DOHH2 (cell line): ENCODE measurements at regions not wholly inside any gene's neighbourhood (a gene's known extent, or its start where the extent isn't known, plus 50 kb on each side); places are given as distances from the start of the nearest gene placed in this dataset.
A peak's percentile ranks its signal among the peaks of the same experiment; 100 is the strongest.

Source experiments
- H3F3A ChIP-seq: fragments of 200-600 bp; sonication (generic), shearing (Covaris generic); 2 replicates; pipeline ENCODE4 v1.6.0; 2016; ENCODE audit warnings: antibody characterized with exemption, mild to moderate bottlenecking; ENCODE audit not compliant: control insufficient read depth, insufficient read depth
- H3K27ac ChIP-seq: fragments of 200-600 bp; sonication (generic); 2 replicates; pipeline ENCODE4 v1.5.1; 2014; ENCODE audit warnings: low read depth, mild to moderate bottlenecking, low read length, moderate library complexity
- H3K27me3 ChIP-seq: fragments of 200-600 bp; sonication (generic); 2 replicates; pipeline ENCODE4 v1.6.1; 2014; ENCODE audit warnings: mild to moderate bottlenecking, low read length, mixed read lengths; ENCODE audit not compliant: control insufficient read depth
- H3K36me3 ChIP-seq: fragments of 200-600 bp; sonication (generic); 2 replicates; pipeline ENCODE4 v1.6.1; 2014; ENCODE audit warnings: mild to moderate bottlenecking, low read length, moderate library complexity, mixed read lengths; ENCODE audit not compliant: control insufficient read depth
- H3K4me1 ChIP-seq: fragments of 200-600 bp; sonication (generic); 2 replicates; pipeline ENCODE4 v1.6.1; 2014; ENCODE audit warnings: mild to moderate bottlenecking, low read length, mixed read lengths; ENCODE audit not compliant: control insufficient read depth
- H3K4me2 ChIP-seq: fragments of 200-600 bp; sonication (generic); 2 replicates; pipeline ENCODE4 v1.6.0; 2014; ENCODE audit warnings: mild to moderate bottlenecking, low read length, moderate library complexity
- H3K4me3 ChIP-seq: fragments of 200-600 bp; sonication (generic); 2 replicates; pipeline ENCODE4 v1.5.1; 2014; ENCODE audit warnings: mild to moderate bottlenecking, low read length, mixed read lengths
- H3K79me2 ChIP-seq: fragments of 200-600 bp; sonication (generic); 2 replicates; pipeline ENCODE4 v1.6.1; 2014; ENCODE audit warnings: mild to moderate bottlenecking, low read length, mixed read lengths; ENCODE audit not compliant: control insufficient read depth
- H3K9me2 ChIP-seq: fragments of 200-600 bp; sonication (generic); replicated peaks from 2 replicates; pipeline ENCODE4 v1.6.1; 2014; ENCODE audit warnings: mild to moderate bottlenecking, low read length, mixed read lengths; ENCODE audit not compliant: control insufficient read depth
- H3K9me3 ChIP-seq: fragments of 200-600 bp; sonication (generic); 2 replicates; pipeline ENCODE4 v1.6.1; 2014; ENCODE audit warnings: antibody characterized with exemption, low read length, mixed read lengths; ENCODE audit not compliant: control insufficient read depth, insufficient read depth
- H4K20me1 ChIP-seq: fragments of 200-600 bp; sonication (generic); 2 replicates; pipeline ENCODE4 v1.6.0; 2014; ENCODE audit warnings: low read depth, mild to moderate bottlenecking, antibody characterized with exemption, low read length, moderate library complexity; ENCODE audit not compliant: control insufficient read depth, insufficient read depth
- EZH2phosphoT487 ChIP-seq: fragments of 200-600 bp; sonication (generic); IDR thresholded peaks from 2 replicates; pipeline ENCODE4 v1.6.1; 2017; ENCODE audit warnings: borderline replicate concordance, mild to moderate bottlenecking, antibody characterized with exemption, low read length, moderate library complexity, mixed read lengths
- TF ChIP-seq, protein P1 (sequence below): fragments of 200-600 bp; sonication (generic); IDR thresholded peaks from one replicate; pipeline ENCODE4 v1.5.1; 2014; ENCODE audit warnings: antibody characterized with exemption, mild to moderate bottlenecking, low read depth, low read length; ENCODE audit not compliant: poor library complexity, severe bottlenecking

DNA sequence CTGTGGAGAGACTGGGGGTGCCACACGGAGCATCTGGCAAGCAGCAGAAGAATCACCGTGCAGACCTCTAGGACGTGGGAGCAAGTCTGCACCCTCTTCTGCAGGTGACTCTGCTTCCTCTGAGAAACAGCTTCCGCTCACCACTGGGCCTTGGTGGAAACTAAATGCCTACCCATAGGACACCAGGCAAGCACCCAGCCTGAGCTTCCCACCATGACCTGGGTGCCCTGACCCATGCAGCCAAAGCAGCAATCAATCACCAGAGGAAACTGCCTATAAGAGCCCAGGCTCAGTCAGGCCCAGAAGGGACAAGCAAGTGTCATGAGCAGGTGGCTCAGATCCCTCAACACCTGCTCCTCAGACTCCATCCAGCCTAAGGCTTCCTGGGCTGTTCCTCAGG lies 63.4 kb downstream of the IGLL5 start:
- H3K4me3 ChIP-seq: no peak overlapping the region
- peaks cover 96% of the 10 kb centered on the region for H3K4me1 ChIP-seq
- H4K20me1 ChIP-seq: no peaks in the 10 kb centered on the region
- H3K36me3 ChIP-seq: no peaks in the 10 kb centered on the region
- peak overlapping the region; percentile 24 for H3K4me2 ChIP-seq
- H3K79me2 ChIP-seq: no peaks in the 10 kb centered on the region
- H3K27ac ChIP-seq: peak overlapping the region; percentile 27
- peaks cover 13% of the 10 kb centered on the region for H3F3A ChIP-seq
- H3K27me3 ChIP-seq: no peaks in the 10 kb centered on the region
- TF ChIP-seq EZH2phosphoT487: no peak
- TF ChIP-seq, protein P1, sequence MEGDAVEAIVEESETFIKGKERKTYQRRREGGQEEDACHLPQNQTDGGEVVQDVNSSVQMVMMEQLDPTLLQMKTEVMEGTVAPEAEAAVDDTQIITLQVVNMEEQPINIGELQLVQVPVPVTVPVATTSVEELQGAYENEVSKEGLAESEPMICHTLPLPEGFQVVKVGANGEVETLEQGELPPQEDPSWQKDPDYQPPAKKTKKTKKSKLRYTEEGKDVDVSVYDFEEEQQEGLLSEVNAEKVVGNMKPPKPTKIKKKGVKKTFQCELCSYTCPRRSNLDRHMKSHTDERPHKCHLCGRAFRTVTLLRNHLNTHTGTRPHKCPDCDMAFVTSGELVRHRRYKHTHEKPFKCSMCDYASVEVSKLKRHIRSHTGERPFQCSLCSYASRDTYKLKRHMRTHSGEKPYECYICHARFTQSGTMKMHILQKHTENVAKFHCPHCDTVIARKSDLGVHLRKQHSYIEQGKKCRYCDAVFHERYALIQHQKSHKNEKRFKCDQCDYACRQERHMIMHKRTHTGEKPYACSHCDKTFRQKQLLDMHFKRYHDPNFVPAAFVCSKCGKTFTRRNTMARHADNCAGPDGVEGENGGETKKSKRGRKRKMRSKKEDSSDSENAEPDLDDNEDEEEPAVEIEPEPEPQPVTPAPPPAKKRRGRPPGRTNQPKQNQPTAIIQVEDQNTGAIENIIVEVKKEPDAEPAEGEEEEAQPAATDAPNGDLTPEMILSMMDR: no peak
- no peaks in the 10 kb centered on the region for H3K9me2 ChIP-seq
- H3K9me3 ChIP-seq: peaks cover 3% of the 10 kb centered on the region; the same call in 1 of the 2 replicates

DNA sequence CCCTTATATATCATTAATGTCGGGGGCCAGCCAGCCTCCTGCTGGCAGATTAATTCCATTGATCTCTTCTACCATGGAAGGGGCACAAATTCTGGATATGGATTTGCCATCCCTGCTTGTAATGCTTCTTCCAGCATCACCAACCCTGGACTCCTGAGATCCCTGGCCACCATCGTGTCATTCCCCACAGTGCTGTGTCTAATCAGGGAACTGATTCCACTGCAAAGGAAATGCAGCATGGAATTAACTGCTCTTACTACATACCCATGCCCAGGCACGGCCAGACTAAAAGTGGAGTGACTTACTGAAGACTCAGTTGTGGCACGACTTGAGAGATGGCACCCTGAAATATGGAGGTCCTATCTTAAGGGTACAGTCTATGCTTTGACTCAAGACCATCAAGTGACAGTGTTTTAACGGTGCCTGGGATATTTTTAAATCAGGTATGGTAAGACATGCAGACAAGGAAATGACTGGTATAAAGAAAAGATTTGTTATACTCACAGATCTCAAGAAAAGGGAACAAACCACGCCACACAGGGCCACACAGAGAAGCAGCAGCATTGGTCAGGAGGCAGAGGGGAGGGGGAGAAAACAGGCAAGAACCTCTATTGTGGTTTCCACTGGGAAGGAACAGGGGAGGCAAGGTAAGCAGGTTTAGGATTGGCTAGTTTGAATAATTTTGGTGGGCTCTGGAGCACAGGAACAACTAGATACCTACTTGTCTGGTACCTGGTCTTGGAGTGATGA lies 65.1 kb downstream of the IGLL5 start:
- peaks cover 13% of the 10 kb centered on the region for H3F3A ChIP-seq
- peak overlapping the region; percentile 44 for H3K4me2 ChIP-seq
- H3K27me3 ChIP-seq: no peaks in the 10 kb centered on the region
- peaks cover 81% of the 10 kb centered on the region for H3K4me1 ChIP-seq
- H4K20me1 ChIP-seq: no peaks in the 10 kb centered on the region
- TF ChIP-seq EZH2phosphoT487: no peak
- TF ChIP-seq, protein P1: no peak
- H3K4me3 ChIP-seq: peak overlapping the region; percentile 14; the same call in 1 of the 2 replicates
- no peaks in the 10 kb centered on the region for H3K9me2 ChIP-seq
- no peaks in the 10 kb centered on the region for H3K36me3 ChIP-seq
- peak overlapping the region; percentile 84 for H3K27ac ChIP-seq
- no peaks in the 10 kb centered on the region for H3K79me2 ChIP-seq
- peaks cover 3% of the 10 kb centered on the region; the same call in 1 of the 2 replicates for H3K9me3 ChIP-seq

DNA sequence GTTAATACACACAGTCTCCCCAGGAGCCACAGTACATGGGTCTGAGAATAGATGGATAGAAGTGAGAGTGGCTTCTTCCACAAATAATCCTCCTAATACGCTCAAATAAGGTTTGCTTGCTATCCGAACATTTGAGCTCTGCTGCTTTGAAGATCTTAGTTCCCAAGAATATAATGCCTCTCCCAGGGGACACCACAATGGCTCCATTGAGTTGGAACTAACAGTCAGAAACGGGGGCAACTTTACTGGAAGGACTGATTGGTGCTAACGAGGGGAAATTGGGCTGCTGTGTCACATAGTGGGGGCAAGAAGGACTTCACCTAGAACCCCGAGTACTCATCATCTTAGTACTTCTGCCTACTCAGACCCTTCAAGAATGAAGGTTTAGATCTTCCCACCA lies 66.2 kb downstream of the IGLL5 start:
- Histone ChIP-seq H3K36me3 (no peaks in the 10 kb centered on the region), H3K9me3 (peaks cover 3% of the 10 kb centered on the region; the same call in 1 of the 2 replicates), H3K79me2 (no peaks in the 10 kb centered on the region), H3K9me2 (no peaks in the 10 kb centered on the region), H3K27ac (peak overlapping the region; percentile 84), H3K27me3 (no peaks in the 10 kb centered on the region), H3F3A (peaks cover 13% of the 10 kb centered on the region), H3K4me3 (peak overlapping the region; percentile 26), H4K20me1 (no peaks in the 10 kb centered on the region), H3K4me1 (peaks cover 71% of the 10 kb centered on the region), H3K4me2 (peak overlapping the region; percentile 65)
- TF ChIP-seq, protein P1: no peak
- TF ChIP-seq EZH2phosphoT487: no peak
